ENCODE measurements at regions not wholly inside any gene's neighbourhood (a gene's known extent, or its start where the extent isn't known, plus 50 kb on each side); places are given as distances from the start of the nearest gene placed in this dataset.
"Not testable (repeated sequence)": the region's sequence is repeated elsewhere in the genome, so short reads cannot be mapped to it uniquely, and the experiment has no call there.

GRCh38 chr5:113766827-113767226 is 253.3 kb downstream of the YTHDC2 start:
- H3K36me3 ChIP-seq (ENCODE audit: control insufficient read depth, insufficient read depth, low read length); H2BK5ac ChIP-seq (ENCODE audit: low read depth, low read length, poor library complexity, severe bottlenecking); H3K79me1 ChIP-seq (ENCODE audit: low read depth in 1 of 2, low read length in 2 of 2); H4K20me1 ChIP-seq (ENCODE audit: insufficient read depth, low read length); H3K9me3 ChIP-seq (ENCODE audit: control insufficient read depth, insufficient read depth, low read length); H3K4me1 ChIP-seq (ENCODE audit: control insufficient read depth, insufficient read depth, low read length); H2AFZ ChIP-seq (replicated peaks; ENCODE audit: low read length, poor library complexity); H3K4me3 ChIP-seq (ENCODE audit: insufficient read depth, low read depth, low read length); POLR2A ChIA-PET (ENCODE audit: unreplicated experiment); dilution Hi-C loops (cut with HindIII; ENCODE audit: low sequenced_read_pairs, unreplicated experiment); intact Hi-C loops (cut with micrococcal nuclease); H3K27me3 ChIP-seq (ENCODE audit: control insufficient read depth, insufficient read depth, low read length); H2BK20ac ChIP-seq (ENCODE audit: low read depth, low read length); H2AK5ac ChIP-seq (ENCODE audit: low read depth, low read length); H3K9me1 ChIP-seq (ENCODE audit: insufficient read depth, low read length); ATAC-seq (ENCODE audit: low read depth); BruUV-seq (replicated peaks); H3K18ac ChIP-seq (ENCODE audit: low read depth, low read length); H4K8ac ChIP-seq (ENCODE audit: low read depth in 2 of 2, low read length in 2 of 2); H2BK120ac ChIP-seq (ENCODE audit: low read depth, low read length); H4K5ac ChIP-seq (ENCODE audit: low read depth, low read length); H2AK9ac ChIP-seq (replicated peaks; ENCODE audit: low read depth, low read length, poor library complexity); CTCF ChIA-PET; H3K27ac ChIP-seq (ENCODE audit: insufficient read depth, low read length); H2BK15ac ChIP-seq (ENCODE audit: low read depth, low read length); H3K4me2 ChIP-seq (ENCODE audit: low read depth, low read length); H3K23ac ChIP-seq (ENCODE audit: low read depth, low read length); H4K91ac ChIP-seq (ENCODE audit: insufficient read depth, low read depth, low read length); DNase-seq; in situ Hi-C loops (cut with MboI; ENCODE audit: low sequenced_read_pairs); H3K56ac ChIP-seq (ENCODE audit: extremely low read depth, insufficient read depth, low read length); H3K4ac ChIP-seq (ENCODE audit: low read depth, low read length); H3K9ac ChIP-seq (ENCODE audit: low read depth, low read length); H3K14ac ChIP-seq (replicated peaks; ENCODE audit: low read depth, low read length): not testable (repeated sequence)
- WGBS, 2 experiments (ENCODE audit: extremely low coverage in 2 of 2, insufficient read length in 1 of 2), result 8% methylated on average over 2 of the region's 2 CpGs; no CpG with 5 or more reads in 1 of the 2 experiments
